ENCODE measurements at regions not wholly inside any gene's neighbourhood (a gene's known extent, or its start where the extent isn't known, plus 50 kb on each side); places are given as distances from the start of the nearest gene placed in this dataset.

GRCh38 chr14:66295386-66295785 lies 190.8 kb upstream of the CCDC196 start:
- no peaks in the 10 kb centered on the region for H3K36me3 ChIP-seq
- no peak for TF ChIP-seq CTCF (IDR thresholded peaks at IDR 0.05)
- no peaks in the 10 kb centered on the region for H3K27me3 ChIP-seq
- H3K4me1 ChIP-seq (ENCODE audit: control insufficient read depth in 1 of 2, insufficient read depth in 1 of 2, low read depth in 1 of 2, low read length in 1 of 2): no peaks in the 10 kb centered on the region
- H3K4me3 ChIP-seq (ENCODE audit: low read depth in 1 of 2, low read length in 1 of 2): no peak overlapping the region
- no peaks in the 10 kb centered on the region for H3K9me3 ChIP-seq
- H3K27ac ChIP-seq: no peak overlapping the region

GRCh38 chr14:66300886-66301285 lies 185.3 kb upstream of the CCDC196 start:
- H3K27ac ChIP-seq: no peak overlapping the region
- H3K9me3 ChIP-seq: no peaks in the 10 kb centered on the region
- H3K36me3 ChIP-seq: no peaks in the 10 kb centered on the region
- no peaks in the 10 kb centered on the region for H3K27me3 ChIP-seq
- no peak overlapping the region for H3K4me3 ChIP-seq (ENCODE audit: low read depth in 1 of 2, low read length in 1 of 2)
- no peak for TF ChIP-seq CTCF (IDR thresholded peaks at IDR 0.05)
- no peaks in the 10 kb centered on the region for H3K4me1 ChIP-seq (ENCODE audit: control insufficient read depth in 1 of 2, insufficient read depth in 1 of 2, low read depth in 1 of 2, low read length in 1 of 2)

GRCh38 chr14:66306101-66306500 lies 180.1 kb upstream of the CCDC196 start:
- Histone ChIP-seq H3K27ac (no peak overlapping the region), H3K27me3 (no peaks in the 10 kb centered on the region), H3K4me1 (ENCODE audit: control insufficient read depth in 1 of 2, insufficient read depth in 1 of 2, low read depth in 1 of 2, low read length in 1 of 2) (no peaks in the 10 kb centered on the region), H3K36me3 (no peaks in the 10 kb centered on the region), H3K4me3 (ENCODE audit: low read depth in 1 of 2, low read length in 1 of 2) (no peak overlapping the region), H3K9me3 (no peaks in the 10 kb centered on the region)
- no peak for TF ChIP-seq CTCF (IDR thresholded peaks at IDR 0.05)

GRCh38 chr14:66311058-66311457 lies 175.1 kb upstream of the CCDC196 start:
- no peak overlapping the region for H3K27ac ChIP-seq
- no peak for TF ChIP-seq CTCF (IDR thresholded peaks at IDR 0.05)
- no peaks in the 10 kb centered on the region for H3K4me1 ChIP-seq (ENCODE audit: control insufficient read depth in 1 of 2, insufficient read depth in 1 of 2, low read depth in 1 of 2, low read length in 1 of 2)
- H3K9me3 ChIP-seq: no peaks in the 10 kb centered on the region
- no peaks in the 10 kb centered on the region for H3K27me3 ChIP-seq
- H3K4me3 ChIP-seq (ENCODE audit: low read depth in 1 of 2, low read length in 1 of 2): no peak overlapping the region
- H3K36me3 ChIP-seq: no peaks in the 10 kb centered on the region

- no peaks in the 10 kb centered on the region for H3K36me3 ChIP-seq
- H3K9me3 ChIP-seq: no peaks in the 10 kb centered on the region
- H3K27ac ChIP-seq: no peak overlapping the region
- no peak for TF ChIP-seq CTCF (IDR thresholded peaks at IDR 0.05)
- H3K4me3 ChIP-seq (ENCODE audit: low read depth in 1 of 2, low read length in 1 of 2): no peak overlapping the region
- no peaks in the 10 kb centered on the region for H3K4me1 ChIP-seq (ENCODE audit: control insufficient read depth in 1 of 2, insufficient read depth in 1 of 2, low read depth in 1 of 2, low read length in 1 of 2)
- H3K27me3 ChIP-seq: no peaks in the 10 kb centered on the region
Observed at GRCh38 chr14:66311990-66312389, 174.2 kb upstream of the CCDC196 start.

GRCh38 chr14:66312451-66312850 lies 173.7 kb upstream of the CCDC196 start:
- TF ChIP-seq CTCF (IDR thresholded peaks at IDR 0.05): no peak

More at GRCh38 chr14:66312451-66312850, 173.7 kb upstream of the CCDC196 start:
- no peak overlapping the region for H3K27ac ChIP-seq
- no peaks in the 10 kb centered on the region for H3K9me3 ChIP-seq
- no peaks in the 10 kb centered on the region for H3K4me1 ChIP-seq (ENCODE audit: control insufficient read depth in 1 of 2, insufficient read depth in 1 of 2, low read depth in 1 of 2, low read length in 1 of 2)
- no peak overlapping the region for H3K4me3 ChIP-seq (ENCODE audit: low read depth in 1 of 2, low read length in 1 of 2)
- H3K36me3 ChIP-seq: no peaks in the 10 kb centered on the region
- H3K27me3 ChIP-seq: no peaks in the 10 kb centered on the region

All from neutrophil (primary cell).